Breast epithelium (tissue), 3 donors: ENCODE measurements at regions not wholly inside any gene's neighbourhood (a gene's known extent, or its start where the extent isn't known, plus 50 kb on each side); places are given as distances from the start of the nearest gene placed in this dataset.

ENCODE experiments used
- CTCF ChIP-seq, 3 donors: fragments of 450-650 bp; IDR thresholded peaks; one replicate each; pipeline ENCODE4 v1.5.1; 2016 to 2017; ENCODE audit warnings: antibody characterized with exemption in 3 of 3, mild to moderate bottlenecking in 3 of 3, moderate library complexity in 3 of 3
- POLR2A ChIP-seq: fragments of 450-650 bp; IDR thresholded peaks from one replicate; pipeline ENCODE4 v1.6.1; 2016; ENCODE audit warnings: antibody characterized with exemption, mild to moderate bottlenecking, moderate library complexity
- POLR2AphosphoS5 ChIP-seq, 3 donors: sonication (generic); formaldehyde crosslinking; IDR thresholded peaks; one replicate each; pipeline ENCODE4 v1.6.1; 2017; ENCODE audit warnings: antibody characterized with exemption in 3 of 3

DNA sequence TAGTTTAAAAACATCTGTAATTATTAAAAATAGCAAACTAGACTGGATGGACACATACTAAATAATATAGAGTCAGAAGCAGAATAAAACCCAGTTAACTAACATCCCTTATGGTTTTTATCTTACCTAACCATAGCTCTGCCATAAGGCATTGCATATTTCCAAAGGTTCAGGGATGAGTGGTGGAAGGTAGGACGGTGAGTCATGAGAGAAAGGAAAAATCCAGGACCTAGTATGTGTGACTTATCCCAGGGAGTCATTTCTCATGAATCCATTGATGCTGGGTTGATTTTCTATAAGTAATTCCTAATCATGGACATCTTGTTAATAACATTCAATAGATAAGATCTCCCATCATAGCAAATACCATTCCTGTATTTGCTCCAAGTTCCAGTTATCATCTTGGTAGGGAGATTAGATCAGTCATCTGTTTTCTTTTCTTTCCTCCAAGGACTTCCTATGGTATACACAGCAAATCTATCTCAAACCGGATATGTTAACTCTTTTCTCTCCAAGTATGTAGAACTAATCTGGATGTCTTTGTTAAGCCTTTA lies 490.7 kb upstream of the B3GALT2 start:
- TF ChIP-seq CTCF (IDR thresholded peaks at IDR 0.05): no peak
- TF ChIP-seq POLR2AphosphoS5 (IDR thresholded peaks at IDR 0.05): no peak
- no peak for TF ChIP-seq POLR2A
